Endothelial cell of umbilical vein (primary cell): ENCODE measurements at regions not wholly inside any gene's neighbourhood (a gene's known extent, or its start where the extent isn't known, plus 50 kb on each side); places are given as distances from the start of the nearest gene placed in this dataset.

Experiments used
- CTCF ChIP-seq, 2 donors: IDR thresholded peaks; 1 replicate in 1 of 2; 2 replicates in 1 of 2; pipeline ENCODE4 v1.5.1; 2011; ENCODE audit warnings: low read length in 2 of 2, mild to moderate bottlenecking in 2 of 2, moderate library complexity in 2 of 2, control low read depth in 1 of 2, inconsistent platforms in 1 of 2, low read depth in 1 of 2; ENCODE audit not compliant: insufficient read depth in 1 of 2; ENCODE audit errors: extremely low read depth in 1 of 2
- EZH2 ChIP-seq: IDR thresholded peaks from 2 replicates; pipeline ENCODE4 v1.6.1; 2012; ENCODE audit warnings: borderline replicate concordance, low read depth, mild to moderate bottlenecking, moderate library complexity, low read length, inconsistent platforms; ENCODE audit not compliant: severe bottlenecking
- JUN ChIP-seq: IDR thresholded peaks from 2 replicates; pipeline ENCODE4 v1.6.1; 2011; ENCODE audit warnings: borderline replicate concordance, low read depth; ENCODE audit not compliant: insufficient read length, insufficient read depth
- MYC ChIP-seq: IDR thresholded peaks from one replicate; pipeline ENCODE4 v1.6.1; 2011; ENCODE audit warnings: mild to moderate bottlenecking, low read depth, low read length
- POLR2A ChIP-seq: IDR thresholded peaks from 2 replicates; pipeline ENCODE4 v1.6.1; 2012; ENCODE audit warnings: low read depth, mild to moderate bottlenecking, control low read depth, low read length
- POLR2AphosphoS5 ChIP-seq: IDR thresholded peaks from 2 replicates; pipeline ENCODE4 v1.6.1; 2012; ENCODE audit warnings: low read depth, mild to moderate bottlenecking, control low read depth, low read length, moderate library complexity; ENCODE audit not compliant: insufficient read depth

DNA sequence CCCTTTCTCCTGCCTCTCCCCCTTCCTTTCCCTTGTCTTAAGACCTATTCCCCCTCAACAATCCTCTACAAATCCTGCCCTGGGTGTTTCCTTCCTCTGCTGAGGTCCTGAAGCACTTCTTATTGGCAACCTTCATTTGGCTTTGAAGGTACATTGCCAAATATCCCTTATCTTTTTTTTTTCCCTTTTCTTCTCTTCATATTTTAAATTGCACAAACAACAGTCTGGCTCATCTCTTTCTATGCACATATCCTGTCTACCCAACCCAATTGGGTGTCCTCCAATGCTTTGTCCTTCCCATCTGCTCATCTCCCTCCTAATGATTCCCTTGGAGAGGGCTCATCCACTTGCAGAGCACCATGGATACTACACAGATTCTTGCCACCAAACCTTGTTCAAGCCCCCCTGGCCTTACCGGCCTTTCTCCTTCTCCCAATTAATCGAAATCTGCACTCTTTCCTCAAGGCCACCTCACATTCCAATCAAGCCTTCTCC is 537.9 kb upstream of the JARID2 start:
- TF ChIP-seq CTCF (IDR thresholded peaks at IDR 0.05; ENCODE audit: extremely low read depth in 1 of 2, insufficient read depth in 1 of 2, low read depth in 1 of 2, low read length in 2 of 2) (no peak), MYC (no peak), POLR2A (no peak), JUN (no peak), POLR2AphosphoS5 (no peak), EZH2 (no peak)
